ENCODE measurements at regions not wholly inside any gene's neighbourhood (a gene's known extent, or its start where the extent isn't known, plus 50 kb on each side); places are given as distances from the start of the nearest gene placed in this dataset.
A peak's percentile ranks its signal among the peaks of the same experiment; 100 is the strongest.

- Histone ChIP-seq H3K4me1 (peaks cover 3 to 24% (median 15%) of the 10 kb centered on the region in 4 donors), H3K9me3 (no peaks in the 10 kb centered on the region), H3K27ac (replicated peaks in 1 of 4) (peak overlapping the region in 1 of 4 donors; percentile 58), H3K36me3 (no peaks in the 10 kb centered on the region), H3K4me3 (no peak overlapping the region), H3K27me3 (no peaks in the 10 kb centered on the region)
- DNase-seq (ENCODE audit: extremely low spot score), result peak; percentile 68
- intact Hi-C loops (cut with DNase I), result loop anchor here (10.0 kb wide), 1 partner anchor 140 kb away; no protein-coding TSS in a partner anchor
- 95% methylated on average over 5 of the region's 5 CpGs for WGBS
- TF ChIP-seq, protein P1, sequence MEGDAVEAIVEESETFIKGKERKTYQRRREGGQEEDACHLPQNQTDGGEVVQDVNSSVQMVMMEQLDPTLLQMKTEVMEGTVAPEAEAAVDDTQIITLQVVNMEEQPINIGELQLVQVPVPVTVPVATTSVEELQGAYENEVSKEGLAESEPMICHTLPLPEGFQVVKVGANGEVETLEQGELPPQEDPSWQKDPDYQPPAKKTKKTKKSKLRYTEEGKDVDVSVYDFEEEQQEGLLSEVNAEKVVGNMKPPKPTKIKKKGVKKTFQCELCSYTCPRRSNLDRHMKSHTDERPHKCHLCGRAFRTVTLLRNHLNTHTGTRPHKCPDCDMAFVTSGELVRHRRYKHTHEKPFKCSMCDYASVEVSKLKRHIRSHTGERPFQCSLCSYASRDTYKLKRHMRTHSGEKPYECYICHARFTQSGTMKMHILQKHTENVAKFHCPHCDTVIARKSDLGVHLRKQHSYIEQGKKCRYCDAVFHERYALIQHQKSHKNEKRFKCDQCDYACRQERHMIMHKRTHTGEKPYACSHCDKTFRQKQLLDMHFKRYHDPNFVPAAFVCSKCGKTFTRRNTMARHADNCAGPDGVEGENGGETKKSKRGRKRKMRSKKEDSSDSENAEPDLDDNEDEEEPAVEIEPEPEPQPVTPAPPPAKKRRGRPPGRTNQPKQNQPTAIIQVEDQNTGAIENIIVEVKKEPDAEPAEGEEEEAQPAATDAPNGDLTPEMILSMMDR (IDR thresholded peaks at IDR 0.05), result no peak
Measured at GRCh38 chr1:55574691-55575225, 359.6 kb upstream of the USP24 start.

- H3K9me3 ChIP-seq, result peaks cover 0 to 5% (median 0%) of the 10 kb centered on the region in 4 donors
- peak; percentile 87 for DNase-seq (ENCODE audit: extremely low spot score)
- intact Hi-C loops (cut with DNase I), result loop anchor here (10.0 kb wide), 1 partner anchor 142 kb away; no protein-coding TSS in a partner anchor
- H3K27ac ChIP-seq (replicated peaks in 1 of 4), result no peak overlapping the region
- peaks cover 3 to 19% (median 15%) of the 10 kb centered on the region in 4 donors for H3K4me1 ChIP-seq
- no peaks in the 10 kb centered on the region for H3K27me3 ChIP-seq
- no peaks in the 10 kb centered on the region for H3K36me3 ChIP-seq
- no peak overlapping the region for H3K4me3 ChIP-seq
- WGBS, result 92% methylated on average over 14 of the region's 14 CpGs
- TF ChIP-seq POLR2A (IDR thresholded peaks at IDR 0.05; ENCODE audit: low read depth), result no peak
- TF ChIP-seq POLR2AphosphoS5 (IDR thresholded peaks at IDR 0.05), result no peak
- TF ChIP-seq, protein P1 (IDR thresholded peaks at IDR 0.05), result no peak
- TF ChIP-seq EP300 (IDR thresholded peaks at IDR 0.05), result no peak
Measured at GRCh38 chr1:55572878-55573734, 357.9 kb upstream of the USP24 start.

GRCh38 chr1:55571767-55572166 is 356.6 kb upstream of the USP24 start:
- H3K4me3 ChIP-seq, result no peak overlapping the region
- intact Hi-C loops (cut with DNase I), result loop anchor here (10.0 kb wide), 1 partner anchor 143 kb away; no protein-coding TSS in a partner anchor
- 89% methylated on average over 3 of the region's 3 CpGs for WGBS
- no peak for DNase-seq (ENCODE audit: extremely low spot score)
- H3K4me1 ChIP-seq, result peaks cover 3 to 19% (median 15%) of the 10 kb centered on the region in 4 donors
- H3K27me3 ChIP-seq, result no peaks in the 10 kb centered on the region
- no peaks in the 10 kb centered on the region for H3K36me3 ChIP-seq
- peaks cover 0 to 5% (median 0%) of the 10 kb centered on the region in 4 donors for H3K9me3 ChIP-seq
- H3K27ac ChIP-seq (replicated peaks in 1 of 4), result no peak overlapping the region
- TF ChIP-seq EP300 (IDR thresholded peaks at IDR 0.05) (no peak), POLR2AphosphoS5 (IDR thresholded peaks at IDR 0.05) (no peak), POLR2A (IDR thresholded peaks at IDR 0.05; ENCODE audit: low read depth) (no peak)
- TF ChIP-seq, protein P1 (IDR thresholded peaks at IDR 0.05), result no peak

- Histone ChIP-seq H3K4me1 (no peaks in the 10 kb centered on the region), H3K36me3 (no peaks in the 10 kb centered on the region), H3K27ac (replicated peaks in 1 of 4) (no peak overlapping the region), H3K9me3 (peaks cover 0 to 5% (median 0%) of the 10 kb centered on the region in 4 donors), H3K4me3 (no peak overlapping the region), H3K27me3 (no peaks in the 10 kb centered on the region)
- no peak for DNase-seq (ENCODE audit: extremely low spot score)
- intact Hi-C loops (cut with DNase I), result no loop called here
- TF ChIP-seq, protein P1 (IDR thresholded peaks at IDR 0.05), result no peak
- TF ChIP-seq POLR2AphosphoS5 (IDR thresholded peaks at IDR 0.05) (no peak), EP300 (IDR thresholded peaks at IDR 0.05) (no peak), POLR2A (IDR thresholded peaks at IDR 0.05; ENCODE audit: low read depth) (no peak)
- 91% methylated on average over 2 of the region's 2 CpGs for WGBS
Measured at GRCh38 chr1:55569417-55569816, 354.3 kb upstream of the USP24 start.
